Epithelial cell of esophagus (primary cell): ENCODE measurements at regions not wholly inside any gene's neighbourhood (a gene's known extent, or its start where the extent isn't known, plus 50 kb on each side); places are given as distances from the start of the nearest gene placed in this dataset.
"Not testable (repeated sequence)": the region's sequence is repeated elsewhere in the genome, so short reads cannot be mapped to it uniquely, and the experiment has no call there.

Experiments
- DNase-seq: peaks from one replicate; pipeline ENCODE4 v3.0.0; 2010; ENCODE audit warnings: low read depth
- H3K4me3 ChIP-seq: 2 replicates; pipeline ENCODE4 v1.5.1; 2011; ENCODE audit warnings: mild to moderate bottlenecking, low read length, control low read depth
- TF ChIP-seq, protein P1 (sequence below): IDR thresholded peaks from 2 replicates; pipeline ENCODE4 v1.5.1; 2011; ENCODE audit warnings: low read depth, mild to moderate bottlenecking, low read length, control low read depth, inconsistent platforms; ENCODE audit not compliant: insufficient read depth; ENCODE audit errors: missing control alignments

DNA sequence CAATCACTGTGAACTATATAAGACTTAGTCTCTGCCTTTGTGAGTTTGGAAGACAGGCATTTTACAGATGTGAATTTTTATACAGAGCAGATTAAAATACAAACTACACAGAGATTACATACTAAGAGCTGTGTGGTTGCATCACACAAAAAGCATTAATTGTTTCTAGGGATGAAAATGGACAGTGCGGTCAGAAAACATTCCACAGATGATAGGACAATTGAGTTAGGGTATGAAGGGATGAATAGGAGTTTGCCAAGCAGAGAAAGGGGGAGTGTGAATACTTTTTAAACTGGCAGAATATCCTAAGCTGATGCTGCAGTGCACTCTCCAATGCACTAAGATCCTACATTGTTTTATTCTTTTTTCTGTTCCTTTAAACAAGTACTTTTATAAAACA, 345.8 kb downstream of the VRK1 start:
- no peak overlapping the region for H3K4me3 ChIP-seq
- TF ChIP-seq, protein P1, sequence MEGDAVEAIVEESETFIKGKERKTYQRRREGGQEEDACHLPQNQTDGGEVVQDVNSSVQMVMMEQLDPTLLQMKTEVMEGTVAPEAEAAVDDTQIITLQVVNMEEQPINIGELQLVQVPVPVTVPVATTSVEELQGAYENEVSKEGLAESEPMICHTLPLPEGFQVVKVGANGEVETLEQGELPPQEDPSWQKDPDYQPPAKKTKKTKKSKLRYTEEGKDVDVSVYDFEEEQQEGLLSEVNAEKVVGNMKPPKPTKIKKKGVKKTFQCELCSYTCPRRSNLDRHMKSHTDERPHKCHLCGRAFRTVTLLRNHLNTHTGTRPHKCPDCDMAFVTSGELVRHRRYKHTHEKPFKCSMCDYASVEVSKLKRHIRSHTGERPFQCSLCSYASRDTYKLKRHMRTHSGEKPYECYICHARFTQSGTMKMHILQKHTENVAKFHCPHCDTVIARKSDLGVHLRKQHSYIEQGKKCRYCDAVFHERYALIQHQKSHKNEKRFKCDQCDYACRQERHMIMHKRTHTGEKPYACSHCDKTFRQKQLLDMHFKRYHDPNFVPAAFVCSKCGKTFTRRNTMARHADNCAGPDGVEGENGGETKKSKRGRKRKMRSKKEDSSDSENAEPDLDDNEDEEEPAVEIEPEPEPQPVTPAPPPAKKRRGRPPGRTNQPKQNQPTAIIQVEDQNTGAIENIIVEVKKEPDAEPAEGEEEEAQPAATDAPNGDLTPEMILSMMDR: no peak
- DNase-seq: no peak

- TF ChIP-seq, protein P1: no peak
- no peak for DNase-seq
- H3K4me3 ChIP-seq: no peak overlapping the region
These were observed 346.3 kb downstream of the VRK1 start for GRCh38 chr14:97143456-97143855.

DNA sequence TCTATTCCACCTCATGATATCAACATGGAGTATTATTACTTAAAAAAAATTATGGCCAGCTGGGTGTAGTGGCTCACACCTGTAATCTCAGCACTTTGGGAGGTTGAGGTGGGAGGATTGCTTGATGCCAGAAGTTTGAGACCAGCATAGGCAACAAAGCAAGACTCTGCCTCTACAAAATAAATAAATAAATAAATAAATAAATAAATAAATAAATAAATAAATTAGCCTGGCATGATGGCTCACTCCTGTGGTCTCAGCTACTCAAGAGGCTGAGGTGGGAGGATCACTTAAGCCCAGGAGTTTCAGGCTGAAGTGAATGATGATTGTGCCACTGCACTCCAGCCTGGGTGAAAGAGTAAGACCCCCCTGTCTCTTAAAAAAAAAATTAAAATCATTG, 350.8 kb downstream of the VRK1 start:
- not testable (repeated sequence) for DNase-seq, H3K4me3 ChIP-seq

GRCh38 chr14:97149775-97150174, 352.6 kb downstream of the VRK1 start:
- TF ChIP-seq, protein P1: no peak
- no peak for DNase-seq
- no peak overlapping the region for H3K4me3 ChIP-seq

GRCh38 chr14:97153527-97153926, 356.3 kb downstream of the VRK1 start:
- DNase-seq: no peak
- TF ChIP-seq, protein P1: no peak
- H3K4me3 ChIP-seq: no peak overlapping the region

DNA sequence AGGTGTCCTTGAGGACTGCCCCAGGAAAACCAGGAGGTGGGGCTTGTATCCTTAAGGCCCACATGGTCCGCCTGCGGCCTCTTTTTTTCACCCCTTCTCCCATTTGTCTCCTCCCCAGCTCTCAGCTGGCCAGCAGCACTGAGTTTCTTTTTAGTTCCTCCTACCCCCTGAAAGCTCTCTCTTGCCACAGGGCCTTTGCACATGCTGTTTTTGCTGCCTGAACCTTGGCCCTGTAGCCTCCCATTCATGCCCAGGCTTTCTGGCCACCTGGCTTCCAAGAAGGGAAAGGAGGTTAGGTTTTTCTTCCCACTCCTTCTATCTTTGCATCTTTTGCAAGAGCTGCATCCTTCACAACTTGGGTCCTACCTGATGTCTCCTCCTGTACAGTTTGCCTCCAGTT, 358.1 kb downstream of the VRK1 start:
- no peak for DNase-seq
- no peak overlapping the region for H3K4me3 ChIP-seq
- TF ChIP-seq, protein P1: no peak

DNA sequence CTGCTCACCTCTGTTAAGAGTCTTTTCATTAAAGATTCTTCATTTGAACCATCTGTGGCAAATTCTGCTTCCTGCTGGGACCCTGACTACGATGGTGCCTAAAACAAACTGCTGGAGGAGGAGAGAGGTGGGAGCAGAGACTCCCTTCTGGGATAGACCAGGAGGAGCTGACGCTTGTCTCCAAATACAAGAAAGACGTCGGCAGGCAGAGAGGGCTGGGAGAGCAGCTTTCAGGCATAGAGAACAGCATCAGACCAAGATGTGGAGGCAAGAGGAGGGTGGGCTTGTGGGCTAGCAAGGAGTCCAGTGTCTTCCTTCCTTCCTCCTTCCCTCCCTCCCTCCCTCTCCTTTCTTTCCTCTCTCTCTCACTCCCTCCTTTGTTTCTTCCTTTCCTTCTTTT, 358.6 kb downstream of the VRK1 start:
- no peak for DNase-seq
- H3K4me3 ChIP-seq: no peak overlapping the region
- TF ChIP-seq, protein P1: no peak

DNA sequence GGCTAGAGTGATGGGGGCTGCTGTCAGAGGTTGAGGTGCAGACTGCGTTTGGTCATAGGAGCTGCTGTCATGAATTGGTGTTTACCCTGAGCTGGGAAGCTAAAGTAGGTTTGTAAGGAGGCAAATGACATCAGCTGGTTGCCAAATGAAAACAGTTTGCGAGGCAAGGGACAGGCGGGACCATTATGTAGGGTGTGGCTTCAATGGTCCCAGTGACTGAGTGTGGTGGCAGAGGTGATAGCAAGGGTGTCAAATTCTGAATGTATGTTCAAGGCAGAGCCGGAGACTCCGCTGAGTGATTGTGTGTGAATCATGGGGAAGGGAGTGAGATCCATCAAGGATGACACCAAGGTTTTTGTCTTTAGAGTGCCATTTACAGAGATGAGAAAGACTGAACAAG, 359.5 kb downstream of the VRK1 start:
- no peak overlapping the region for H3K4me3 ChIP-seq
- no peak for DNase-seq
- TF ChIP-seq, protein P1: no peak
